ENCODE measurements at regions not wholly inside any gene's neighbourhood (a gene's known extent, or its start where the extent isn't known, plus 50 kb on each side); places are given as distances from the start of the nearest gene placed in this dataset.
"Not testable (repeated sequence)": the region's sequence is repeated elsewhere in the genome, so short reads cannot be mapped to it uniquely, and the experiment has no call there.

- TF ChIP-seq EZH2 (IDR thresholded peaks at IDR 0.05); POLR2AphosphoS5 (IDR thresholded peaks at IDR 0.05; ENCODE audit: low read depth, low read length); EZH2phosphoT487 (IDR thresholded peaks at IDR 0.05; ENCODE audit: borderline replicate concordance); CTCF (IDR thresholded peaks at IDR 0.05 in 2 of 3, conservative IDR thresholded peaks at IDR 0.05 in 1 of 3; ENCODE audit: borderline replicate concordance in 1 of 3, insufficient read depth in 1 of 3, low read depth in 2 of 3, low read length in 2 of 3): not testable (repeated sequence)
These were observed 367.5 kb downstream of the PRR16 start for GRCh38 chr5:120831646-120832045.

All from HCT116 (cell line).